Lung (tissue), 11 donors: ENCODE measurements at regions not wholly inside any gene's neighbourhood (a gene's known extent, or its start where the extent isn't known, plus 50 kb on each side); places are given as distances from the start of the nearest gene placed in this dataset.
A peak's percentile ranks its signal among the peaks of the same experiment; 100 is the strongest.

ENCODE experiments used
- ATAC-seq: fragments of 200-7000 bp; cut with Tn5 transposase; one replicate; pipeline ENCODE4 v1.9.1; 2020; ENCODE audit warnings: moderate number of reproducible peaks; ENCODE audit not compliant: insufficient read depth, low FRiP score
- DNase-seq, 3 donors: peaks; one replicate each; pipeline ENCODE4 v3.0.0-alpha.2; 2013 to 2017
- H3K27ac ChIP-seq, 2 donors: one replicate each; pipeline ENCODE4 v1.5.1; 2013; ENCODE audit warnings: mild to moderate bottlenecking in 2 of 2, moderate library complexity in 2 of 2, control low read depth in 1 of 2, inconsistent platforms in 1 of 2, low read depth in 1 of 2, low read length in 1 of 2
- H3K27me3 ChIP-seq, 3 donors: one replicate each; pipeline ENCODE4 v1.5.1; 2013; ENCODE audit warnings: low read length in 2 of 3; ENCODE audit not compliant: control insufficient read depth in 3 of 3, insufficient read depth in 3 of 3
- H3K36me3 ChIP-seq, 4 donors: one replicate each; pipeline ENCODE4 v1.5.1; 2013; ENCODE audit warnings: low read length in 4 of 4, mild to moderate bottlenecking in 1 of 4, moderate library complexity in 1 of 4; ENCODE audit not compliant: control insufficient read depth in 4 of 4, insufficient read depth in 4 of 4
- H3K4me1 ChIP-seq, 5 donors: one replicate each; pipeline ENCODE4 v1.5.1; 2013; ENCODE audit warnings: low read length in 5 of 5, mild to moderate bottlenecking in 2 of 5, moderate library complexity in 1 of 5; ENCODE audit not compliant: control insufficient read depth in 5 of 5, insufficient read depth in 5 of 5
- H3K4me3 ChIP-seq: one replicate; pipeline ENCODE4 v1.5.1; 2013; ENCODE audit warnings: mild to moderate bottlenecking, control low read depth, moderate library complexity
- H3K9ac ChIP-seq, 2 donors: one replicate each; pipeline ENCODE4 v1.5.1; 2013; ENCODE audit warnings: low read length in 2 of 2, control low read depth in 1 of 2; ENCODE audit not compliant: insufficient read depth in 1 of 2
- H3K9me3 ChIP-seq, 4 donors: one replicate each; pipeline ENCODE4 v1.5.1; 2013; ENCODE audit warnings: low read length in 3 of 4, mild to moderate bottlenecking in 1 of 4, moderate library complexity in 1 of 4; ENCODE audit not compliant: control insufficient read depth in 4 of 4, insufficient read depth in 3 of 4
- WGBS, 2 donors: extraction: QIAGEN DNeasy Blood & Tissue Kit; methylation state at CpG; one replicate each; pipeline ENCODE4 v1.1.7; 2013; 5-methylcytosine and 5-hydroxymethylcytosine counted together
- TF ChIP-seq, protein P1 (sequence below): IDR thresholded peaks from 2 replicates; pipeline ENCODE4 v1.5.1; 2012; ENCODE audit warnings: mild to moderate bottlenecking; ENCODE audit errors: control extremely low read depth, extremely low read depth
- donor health status: control.
- donor health status: control.
- donor health status: Bipolar disorder and iron deficiency.
- donor health status: healthy.
- donor health status: DM: yes; HTN: yes; CAD: no.

DNA sequence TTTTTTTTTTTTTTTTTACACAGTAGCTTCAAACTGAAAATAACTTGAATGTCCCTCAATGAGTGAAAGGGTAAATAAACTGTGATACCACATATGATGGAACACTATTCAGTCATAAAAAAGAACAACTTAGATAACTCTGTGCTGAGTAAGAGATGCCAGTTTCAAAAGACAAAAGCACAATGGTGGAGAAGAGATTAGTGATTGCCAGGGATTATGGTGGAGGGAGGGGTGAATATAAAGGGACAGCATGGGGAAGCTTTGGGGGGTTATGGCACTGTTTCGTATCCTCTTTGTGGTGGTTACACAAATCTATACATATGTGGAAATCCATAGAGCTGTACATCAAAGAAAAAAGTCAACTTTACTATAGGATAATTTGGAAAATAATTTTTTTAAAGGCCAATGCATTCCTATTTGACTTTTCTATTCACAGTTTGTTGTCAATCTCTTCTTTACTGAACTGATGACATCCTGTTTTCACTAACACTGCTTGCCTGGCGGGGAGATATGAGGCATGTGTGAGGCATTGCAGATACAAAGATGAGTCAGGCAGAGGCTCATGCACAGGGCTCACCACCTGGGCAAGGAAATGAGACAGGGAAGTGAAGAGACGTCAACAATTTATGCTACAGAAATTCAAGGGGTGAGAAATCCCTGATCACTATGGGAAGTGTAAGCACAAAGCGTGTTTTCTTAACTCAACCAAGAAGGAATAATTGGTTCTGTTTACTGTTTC is 302.7 kb downstream of the DUSP10 start:
- no peaks in the 10 kb centered on the region for H3K36me3 ChIP-seq
- H3K9ac ChIP-seq: no peak overlapping the region
- TF ChIP-seq, protein P1, sequence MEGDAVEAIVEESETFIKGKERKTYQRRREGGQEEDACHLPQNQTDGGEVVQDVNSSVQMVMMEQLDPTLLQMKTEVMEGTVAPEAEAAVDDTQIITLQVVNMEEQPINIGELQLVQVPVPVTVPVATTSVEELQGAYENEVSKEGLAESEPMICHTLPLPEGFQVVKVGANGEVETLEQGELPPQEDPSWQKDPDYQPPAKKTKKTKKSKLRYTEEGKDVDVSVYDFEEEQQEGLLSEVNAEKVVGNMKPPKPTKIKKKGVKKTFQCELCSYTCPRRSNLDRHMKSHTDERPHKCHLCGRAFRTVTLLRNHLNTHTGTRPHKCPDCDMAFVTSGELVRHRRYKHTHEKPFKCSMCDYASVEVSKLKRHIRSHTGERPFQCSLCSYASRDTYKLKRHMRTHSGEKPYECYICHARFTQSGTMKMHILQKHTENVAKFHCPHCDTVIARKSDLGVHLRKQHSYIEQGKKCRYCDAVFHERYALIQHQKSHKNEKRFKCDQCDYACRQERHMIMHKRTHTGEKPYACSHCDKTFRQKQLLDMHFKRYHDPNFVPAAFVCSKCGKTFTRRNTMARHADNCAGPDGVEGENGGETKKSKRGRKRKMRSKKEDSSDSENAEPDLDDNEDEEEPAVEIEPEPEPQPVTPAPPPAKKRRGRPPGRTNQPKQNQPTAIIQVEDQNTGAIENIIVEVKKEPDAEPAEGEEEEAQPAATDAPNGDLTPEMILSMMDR: no peak
- WGBS, 2 donors: 44 to 59% methylated on average over 4 of the region's 4 CpGs
- peaks cover 0 to 50% (median 10%) of the 10 kb centered on the region in 5 donors for H3K4me1 ChIP-seq
- no peaks in the 10 kb centered on the region for H3K27me3 ChIP-seq
- H3K27ac ChIP-seq: peak overlapping the region in 1 of 2 donors; percentile 6
- H3K4me3 ChIP-seq: no peak overlapping the region
- DNase-seq (peak in 2 of 3 donors; percentile 38 to 44), ATAC-seq (no peak)
- H3K9me3 ChIP-seq: no peaks in the 10 kb centered on the region

DNA sequence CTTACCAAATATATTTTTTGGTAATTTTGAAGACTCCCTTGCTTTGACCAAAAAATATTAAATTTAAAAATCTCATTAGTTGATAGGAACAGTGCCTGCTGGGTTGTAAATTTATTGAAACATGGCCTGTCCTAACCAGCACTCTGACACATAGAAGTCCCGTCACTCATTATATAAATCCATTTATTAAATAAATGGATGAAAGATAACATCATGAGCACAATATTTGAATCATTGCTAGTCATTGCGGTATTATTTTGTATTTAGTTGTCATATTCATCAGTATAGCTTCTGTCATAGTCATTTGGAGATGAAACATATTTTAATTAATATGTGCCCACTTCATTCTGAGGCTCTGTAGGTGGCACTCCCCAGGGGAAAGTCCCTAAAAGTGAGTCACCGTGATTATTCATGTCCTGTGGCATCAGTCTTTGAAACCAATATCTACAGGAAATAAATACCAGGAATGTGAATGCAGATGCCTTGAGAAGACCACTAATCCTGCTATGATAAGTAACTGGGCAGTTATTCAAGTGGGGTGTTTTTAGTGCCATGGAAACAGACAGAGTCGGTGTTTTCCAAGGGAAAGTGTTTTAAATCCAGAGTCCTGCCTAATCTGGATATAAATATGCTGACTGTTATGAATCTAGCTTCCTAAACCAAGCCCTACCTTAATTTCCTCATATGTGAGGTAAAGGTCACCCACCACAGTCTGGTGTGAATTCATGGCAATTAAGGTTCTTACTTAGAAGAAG is 302.0 kb downstream of the DUSP10 start:
- Histone ChIP-seq H3K27ac (peak overlapping the region in 1 of 2 donors; percentile 29), H3K4me3 (no peak overlapping the region), H3K9ac (no peak overlapping the region), H3K9me3 (no peaks in the 10 kb centered on the region), H3K27me3 (no peaks in the 10 kb centered on the region), H3K4me1 (peaks cover 0 to 53% (median 10%) of the 10 kb centered on the region in 5 donors), H3K36me3 (no peaks in the 10 kb centered on the region)
- TF ChIP-seq, protein P1: no peak
- 36 to 59% methylated on average over 4 of the region's 4 CpGs for WGBS, 2 donors
- DNase-seq: peak; percentile 79 to 98 (median 96)
- peak; percentile 56 for ATAC-seq

DNA sequence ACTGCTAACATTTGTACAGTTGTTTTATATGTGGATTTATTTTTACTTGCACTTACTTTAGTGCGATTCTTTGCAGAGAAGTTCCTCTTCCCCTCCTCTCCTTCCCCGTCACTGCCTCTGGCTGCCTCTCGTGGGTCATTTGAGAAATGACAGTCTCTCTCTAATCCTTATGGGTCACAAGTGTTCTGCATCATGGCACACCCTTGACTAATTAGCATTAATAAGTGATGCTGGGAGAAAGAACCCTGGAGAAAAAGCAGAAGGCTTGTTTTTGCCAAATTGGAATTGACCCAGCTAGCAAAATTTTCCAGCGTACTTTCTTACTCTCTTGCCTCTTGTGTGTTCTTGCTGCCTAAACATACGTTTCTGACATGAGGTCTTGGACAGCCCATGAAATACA is 301.2 kb downstream of the DUSP10 start:
- TF ChIP-seq, protein P1: no peak
- Histone ChIP-seq H3K9me3 (no peaks in the 10 kb centered on the region), H3K4me3 (no peak overlapping the region), H3K9ac (no peak overlapping the region), H3K27ac (peak overlapping the region in 1 of 2 donors; percentile 1), H3K27me3 (no peaks in the 10 kb centered on the region), H3K36me3 (no peaks in the 10 kb centered on the region), H3K4me1 (peaks cover 0 to 53% (median 10%) of the 10 kb centered on the region in 5 donors)
- peak; percentile 94 to 100 (median 100) for DNase-seq
- ATAC-seq: no peak
- 37 to 38% methylated on average over 5 of the region's 5 CpGs for WGBS, 2 donors
